ENCODE measurements at regions not wholly inside any gene's neighbourhood (a gene's known extent, or its start where the extent isn't known, plus 50 kb on each side); places are given as distances from the start of the nearest gene placed in this dataset.
A peak's percentile ranks its signal among the peaks of the same experiment; 100 is the strongest.
"Not testable (repeated sequence)": the region's sequence is repeated elsewhere in the genome, so short reads cannot be mapped to it uniquely, and the experiment has no call there.

DNA sequence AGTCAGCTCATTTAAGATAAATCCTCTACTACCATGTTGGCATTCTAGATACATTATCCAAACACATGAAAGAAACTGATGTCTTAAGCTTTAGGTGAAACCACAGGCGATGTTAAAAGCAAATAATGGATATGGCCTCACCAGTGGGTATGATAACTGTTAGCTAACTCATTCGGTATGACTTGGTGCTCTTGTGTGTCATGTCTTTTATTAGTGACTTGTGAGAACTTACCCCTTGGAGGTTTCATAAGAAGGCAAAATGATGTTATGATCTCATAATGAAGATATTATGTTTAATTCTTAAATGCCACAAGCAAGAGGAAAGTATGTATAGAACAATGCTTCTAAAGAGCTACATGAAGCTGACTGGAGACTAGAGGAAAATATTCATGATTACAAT, 1227.0 kb downstream of the EFNA5 start:
- WGBS (ENCODE audit: insufficient coverage, low coverage, low lambda C conversion rate, missing lambda C conversion rate): 49% methylated on average over 2 of the region's 2 CpGs

DNA sequence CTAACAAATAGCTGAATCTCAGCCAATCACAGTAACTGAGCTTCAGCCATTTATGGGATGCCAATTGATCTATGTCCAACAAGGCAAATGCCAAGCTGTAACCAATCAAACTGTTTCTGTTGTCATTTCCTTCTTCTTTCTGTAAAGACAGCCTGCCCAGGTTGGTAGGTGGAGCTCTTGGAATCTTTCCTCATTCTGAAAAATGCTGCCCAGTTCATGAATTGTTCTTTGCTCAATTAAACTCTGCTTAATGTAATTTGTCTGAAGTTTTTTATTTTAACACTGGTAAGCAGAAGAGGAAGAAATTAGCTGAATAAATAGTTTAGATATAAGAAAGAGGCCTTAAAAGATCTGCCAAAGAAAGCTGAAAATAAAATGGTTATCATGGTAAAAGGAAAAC, 1235.6 kb downstream of the EFNA5 start:
- no peak for TF ChIP-seq POLR2A (IDR thresholded peaks at IDR 0.05)
- TF ChIP-seq, protein P1, sequence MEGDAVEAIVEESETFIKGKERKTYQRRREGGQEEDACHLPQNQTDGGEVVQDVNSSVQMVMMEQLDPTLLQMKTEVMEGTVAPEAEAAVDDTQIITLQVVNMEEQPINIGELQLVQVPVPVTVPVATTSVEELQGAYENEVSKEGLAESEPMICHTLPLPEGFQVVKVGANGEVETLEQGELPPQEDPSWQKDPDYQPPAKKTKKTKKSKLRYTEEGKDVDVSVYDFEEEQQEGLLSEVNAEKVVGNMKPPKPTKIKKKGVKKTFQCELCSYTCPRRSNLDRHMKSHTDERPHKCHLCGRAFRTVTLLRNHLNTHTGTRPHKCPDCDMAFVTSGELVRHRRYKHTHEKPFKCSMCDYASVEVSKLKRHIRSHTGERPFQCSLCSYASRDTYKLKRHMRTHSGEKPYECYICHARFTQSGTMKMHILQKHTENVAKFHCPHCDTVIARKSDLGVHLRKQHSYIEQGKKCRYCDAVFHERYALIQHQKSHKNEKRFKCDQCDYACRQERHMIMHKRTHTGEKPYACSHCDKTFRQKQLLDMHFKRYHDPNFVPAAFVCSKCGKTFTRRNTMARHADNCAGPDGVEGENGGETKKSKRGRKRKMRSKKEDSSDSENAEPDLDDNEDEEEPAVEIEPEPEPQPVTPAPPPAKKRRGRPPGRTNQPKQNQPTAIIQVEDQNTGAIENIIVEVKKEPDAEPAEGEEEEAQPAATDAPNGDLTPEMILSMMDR (IDR thresholded peaks at IDR 0.05): no peak
- intact Hi-C loops (cut with DNase I): no loop called here
- DNase-seq (no peak), ATAC-seq (no peak)
- Histone ChIP-seq H3K27me3 (no peaks in the 10 kb centered on the region), H3K9me3 (no peaks in the 10 kb centered on the region), H3K36me3 (no peaks in the 10 kb centered on the region), H3K4me3 (no peak overlapping the region), H3K4me1 (no peaks in the 10 kb centered on the region), H3K27ac (no peak overlapping the region)

More for the DNA sequence above, 1227.0 kb downstream of the EFNA5 start:
- intact Hi-C loops (cut with DNase I): no loop called here
- no peak for ATAC-seq
- Histone ChIP-seq H3K27ac (no peak overlapping the region), H3K9me3 (no peaks in the 10 kb centered on the region), H3K4me3 (no peak overlapping the region), H3K4me1 (no peaks in the 10 kb centered on the region), H3K36me3 (no peaks in the 10 kb centered on the region), H3K27me3 (no peaks in the 10 kb centered on the region)
- DNase-seq: no peak
- no peak for TF ChIP-seq POLR2A (IDR thresholded peaks at IDR 0.05)
- TF ChIP-seq, protein P1 (IDR thresholded peaks at IDR 0.05): no peak

DNA sequence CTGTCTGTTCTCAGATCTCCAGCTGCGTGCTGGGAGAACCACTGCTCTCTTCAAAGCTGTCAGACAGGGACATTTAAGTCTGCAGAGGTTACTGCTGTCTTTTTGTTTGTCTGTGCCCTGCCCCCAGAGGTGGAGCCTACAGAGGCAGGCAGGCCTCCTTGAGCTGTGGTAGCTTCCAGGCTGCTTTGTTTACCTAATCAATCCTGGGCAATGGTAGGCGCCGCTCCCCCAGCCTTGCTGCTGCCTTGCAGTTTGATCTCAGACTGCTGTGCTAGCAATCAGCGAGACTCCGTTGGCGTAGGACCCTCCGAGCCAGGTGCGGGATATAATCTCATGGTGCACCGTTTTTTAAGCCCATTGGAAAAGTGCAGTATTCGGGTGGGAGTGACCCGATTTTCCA, 1240.0 kb downstream of the EFNA5 start:
- H3K27ac ChIP-seq; DNase-seq; H3K4me1 ChIP-seq; H3K9me3 ChIP-seq; ATAC-seq; H3K4me3 ChIP-seq; H3K36me3 ChIP-seq; intact Hi-C loops (cut with DNase I); H3K27me3 ChIP-seq: not testable (repeated sequence)
- WGBS (ENCODE audit: insufficient coverage, low coverage, low lambda C conversion rate, missing lambda C conversion rate): 69% methylated on average over 7 of the region's 11 CpGs

DNA sequence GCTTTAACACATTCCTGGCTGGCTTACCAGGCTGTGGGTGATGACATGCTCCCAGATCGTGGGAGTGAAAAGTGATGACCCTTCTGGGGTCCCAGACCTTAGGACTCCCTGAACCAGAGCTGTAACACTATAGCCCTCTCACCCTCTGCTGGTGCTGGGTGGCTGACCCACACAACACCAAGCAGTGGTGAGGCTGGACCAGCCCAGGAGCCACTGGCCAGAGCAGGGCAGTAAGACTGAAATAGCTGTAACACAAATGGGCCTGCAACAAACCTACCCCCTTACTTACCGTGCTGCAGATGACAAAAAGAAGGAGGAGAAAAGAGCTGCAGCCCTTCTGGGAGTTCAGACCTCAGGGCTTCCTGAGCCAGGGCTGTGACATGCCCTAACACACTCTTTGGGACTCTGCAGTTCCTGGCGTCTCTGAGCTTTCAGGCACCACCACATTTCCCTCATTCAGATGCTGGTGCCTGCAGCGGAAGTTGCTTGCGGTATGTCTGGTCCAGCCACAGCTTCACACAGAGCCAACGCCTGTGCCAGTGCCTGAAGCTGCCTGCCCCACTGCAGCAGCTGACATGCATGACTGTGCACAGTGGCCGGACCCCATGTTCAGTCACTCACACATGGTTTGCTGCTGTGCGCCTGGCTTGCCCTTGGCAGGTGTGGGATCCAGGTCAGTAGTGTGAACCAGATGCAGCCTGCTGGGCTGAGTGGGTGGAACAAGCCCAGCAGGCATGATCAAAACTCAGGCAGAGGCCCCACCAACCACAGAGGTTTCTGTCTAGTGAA, 1247.4 kb downstream of the EFNA5 start:
- peak in 1 of 3 donors; percentile 30 for DNase-seq
- H3K4me1 ChIP-seq: no peaks in the 10 kb centered on the region
- no peak overlapping the region for H3K27ac ChIP-seq
- WGBS (ENCODE audit: insufficient coverage, low coverage, low lambda C conversion rate, missing lambda C conversion rate): 58% methylated on average over 2 of the region's 8 CpGs
- no peaks in the 10 kb centered on the region for H3K36me3 ChIP-seq
- no peak overlapping the region for H3K4me3 ChIP-seq
- H3K9me3 ChIP-seq: no peaks in the 10 kb centered on the region
- intact Hi-C loops (cut with DNase I): no loop called here
- TF ChIP-seq, protein P1 (IDR thresholded peaks at IDR 0.05): no peak
- TF ChIP-seq POLR2A (IDR thresholded peaks at IDR 0.05): no peak
- peak in 1 of 4 donors; percentile 26 for ATAC-seq
- H3K27me3 ChIP-seq: no peaks in the 10 kb centered on the region

DNA sequence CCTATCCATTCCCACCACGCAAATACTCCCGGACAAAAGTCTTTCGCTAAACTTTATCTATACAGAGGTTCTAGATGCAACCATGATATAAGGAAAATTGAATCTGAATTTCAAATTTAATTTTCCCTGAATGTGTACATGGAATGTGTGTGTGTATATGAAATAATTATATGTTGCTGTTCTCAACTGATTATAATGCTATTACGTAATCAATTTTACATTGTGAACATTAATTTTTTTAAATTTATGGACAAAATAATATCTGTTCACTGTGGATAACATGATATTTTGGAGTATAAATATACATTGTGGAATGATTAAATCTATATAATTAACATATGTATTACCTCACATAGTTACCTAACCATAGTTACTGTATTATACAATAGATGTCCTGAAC, 1250.6 kb downstream of the EFNA5 start:
- ATAC-seq (no peak), DNase-seq (no peak)
- Histone ChIP-seq H3K27me3 (no peaks in the 10 kb centered on the region), H3K36me3 (no peaks in the 10 kb centered on the region), H3K9me3 (no peaks in the 10 kb centered on the region), H3K4me3 (no peak overlapping the region), H3K27ac (no peak overlapping the region), H3K4me1 (no peaks in the 10 kb centered on the region)
- 80% methylated on average over 4 of the region's 4 CpGs for whole genome bisulfite sequencing (ENCODE audit: insufficient coverage, low coverage, low lambda C conversion rate, missing lambda C conversion rate)
- TF ChIP-seq, protein P1 (IDR thresholded peaks at IDR 0.05): no peak
- TF ChIP-seq POLR2A (IDR thresholded peaks at IDR 0.05): no peak
- intact Hi-C loops (cut with DNase I): no loop called here

Data from right lobe of liver (tissue), 6 donors.